Transverse colon (tissue), 4 donors: ENCODE measurements at regions not wholly inside any gene's neighbourhood (a gene's known extent, or its start where the extent isn't known, plus 50 kb on each side); places are given as distances from the start of the nearest gene placed in this dataset.

ENCODE experiments used
- CTCF ChIP-seq, 5 experiments: fragments of 200-600 bp in 3 of 5; fragments of 450-650 bp in 2 of 5; sonication (generic) in 3 of 5; IDR thresholded peaks; 1 replicate in 2 of 5; 2 replicates in 3 of 5; pipeline ENCODE4 v1.5.1; 2016 to 2017; ENCODE audit warnings: antibody characterized with exemption in 5 of 5, inconsistent platforms in 3 of 5, mild to moderate bottlenecking in 2 of 5, moderate library complexity in 1 of 5
- POLR2A ChIP-seq: fragments of 450-650 bp; IDR thresholded peaks from one replicate; pipeline ENCODE4 v1.6.1; 2016; ENCODE audit warnings: antibody characterized with exemption, mild to moderate bottlenecking, moderate library complexity
- POLR2AphosphoS5 ChIP-seq, 3 donors: sonication (generic); formaldehyde crosslinking; IDR thresholded peaks; one replicate each; pipeline ENCODE4 v1.6.1; 2016; ENCODE audit warnings: antibody characterized with exemption in 3 of 3

- TF ChIP-seq CTCF (IDR thresholded peaks at IDR 0.05) (no peak), POLR2A (no peak), POLR2AphosphoS5 (IDR thresholded peaks at IDR 0.05) (no peak)
These were observed 250.8 kb upstream of the EDNRB start for GRCh38 chr13:78169386-78169785.
